HEK293 (cell line): ENCODE measurements at regions not wholly inside any gene's neighbourhood (a gene's known extent, or its start where the extent isn't known, plus 50 kb on each side); places are given as distances from the start of the nearest gene placed in this dataset.

Experiments used
- CTCF ChIA-PET: fragments of 350-600 bp; formaldehyde crosslinking; extraction: SDS; loops from one replicate; lab custom pipeline; 2021; ENCODE audit warnings: antibody characterized with exemption; lab: Yijun Ruan, JAX
- POLR2A ChIA-PET: fragments of 300-600 bp; formaldehyde crosslinking; extraction: SDS; loops from one replicate; lab custom pipeline; 2020; ENCODE audit warnings: antibody characterized with exemption, inconsistent platforms; lab: Yijun Ruan, JAX
- H3K27ac ChIP-seq: fragments of 200-500 bp; sonication (Bioruptor generic); 2 replicates; pipeline ENCODE4 v1.5.1; 2014; ENCODE audit warnings: low read depth, low read length, control low read depth, inconsistent platforms; ENCODE audit errors: extremely low read depth
- H3K36me3 ChIP-seq, 2 experiments: fragments of 200-500 bp in 1 of 2; sonication (Bioruptor generic) in 1 of 2; 1 replicate in 1 of 2; 2 replicates in 1 of 2; pipeline ENCODE4 v1.5.1; 2014 to 2017; ENCODE audit warnings: inconsistent platforms in 2 of 2, low read length in 2 of 2; ENCODE audit not compliant: control insufficient read depth in 2 of 2, insufficient read depth in 1 of 2
- H3K4me1 ChIP-seq: fragments of 200-500 bp; sonication (Bioruptor generic); 2 replicates; pipeline ENCODE4 v1.5.1; 2014; ENCODE audit warnings: mild to moderate bottlenecking, low read length, inconsistent platforms; ENCODE audit not compliant: control insufficient read depth, insufficient read depth
- H3K4me3 ChIP-seq: 2 replicates; pipeline ENCODE4 v1.5.1; 2011; ENCODE audit warnings: low read depth, mild to moderate bottlenecking, control low read depth, low read length, moderate library complexity
- H3K9me3 ChIP-seq: fragments of 200-500 bp; sonication (Bioruptor generic); 2 replicates; pipeline ENCODE4 v1.5.1; 2014; ENCODE audit warnings: low read depth, low read length, inconsistent platforms; ENCODE audit not compliant: control insufficient read depth, insufficient read depth
- GLI4 ChIP-seq: fragments of 450-650 bp; formaldehyde crosslinking; IDR thresholded peaks from 2 replicates; pipeline ENCODE4 v1.5.1; 2016; ENCODE audit warnings: missing biosample characterization, missing genetic modification characterization
- KLF16 ChIP-seq: fragments of 450-650 bp; formaldehyde crosslinking; IDR thresholded peaks from 2 replicates; pipeline ENCODE4 v1.5.1; 2017; ENCODE audit warnings: missing biosample characterization, missing genetic modification characterization
- KLF7 ChIP-seq: fragments of 450-650 bp; formaldehyde crosslinking; IDR thresholded peaks from 2 replicates; pipeline ENCODE4 v1.5.1; 2016; ENCODE audit warnings: missing biosample characterization, missing genetic modification characterization, borderline replicate concordance
- OVOL3 ChIP-seq: fragments of 450-650 bp; formaldehyde crosslinking; IDR thresholded peaks from 2 replicates; pipeline ENCODE4 v1.5.1; 2016; ENCODE audit warnings: missing biosample characterization, missing genetic modification characterization
- SALL2 ChIP-seq: fragments of 450-650 bp; formaldehyde crosslinking; IDR thresholded peaks from 2 replicates; pipeline ENCODE4 v1.5.0; 2017; ENCODE audit warnings: missing biosample characterization, mild to moderate bottlenecking, missing genetic modification characterization, borderline replicate concordance
- SCRT2 ChIP-seq: fragments of 450-650 bp; formaldehyde crosslinking; IDR thresholded peaks from 2 replicates; pipeline ENCODE4 v1.5.1; 2016; ENCODE audit warnings: missing biosample characterization, missing genetic modification characterization
- WT1 ChIP-seq: fragments of 450-650 bp; formaldehyde crosslinking; IDR thresholded peaks from 2 replicates; pipeline ENCODE4 v1.5.1; 2016; ENCODE audit warnings: missing biosample characterization, missing genetic modification characterization
- YY1 ChIP-seq: fragments of 450-650 bp; formaldehyde crosslinking; IDR thresholded peaks from 2 replicates; pipeline ENCODE4 v1.5.1; 2018; ENCODE audit warnings: missing biosample characterization, missing genetic modification characterization
- ZFP37 ChIP-seq: fragments of 450-650 bp; formaldehyde crosslinking; IDR thresholded peaks from 2 replicates; pipeline ENCODE4 v1.5.1; 2016; ENCODE audit warnings: missing biosample characterization, missing genetic modification characterization
- ZFP41 ChIP-seq: fragments of 450-650 bp; formaldehyde crosslinking; IDR thresholded peaks from 2 replicates; pipeline ENCODE4 v1.5.1; 2016; ENCODE audit warnings: missing biosample characterization, missing genetic modification characterization, borderline replicate concordance
- ZFP69B ChIP-seq: fragments of 450-650 bp; formaldehyde crosslinking; IDR thresholded peaks from 2 replicates; pipeline ENCODE4 v1.5.1; 2016; ENCODE audit warnings: missing biosample characterization, missing genetic modification characterization
- ZIC2 ChIP-seq: fragments of 450-650 bp; formaldehyde crosslinking; IDR thresholded peaks from 2 replicates; pipeline ENCODE4 v1.5.1; 2016; ENCODE audit warnings: missing biosample characterization, missing genetic modification characterization
- ZNF121 ChIP-seq: fragments of 450-650 bp; formaldehyde crosslinking; IDR thresholded peaks from 2 replicates; pipeline ENCODE4 v1.5.1; 2016; ENCODE audit warnings: missing biosample characterization, missing genetic modification characterization
- ZNF175 ChIP-seq: fragments of 450-650 bp; formaldehyde crosslinking; IDR thresholded peaks from 2 replicates; pipeline ENCODE4 v1.5.1; 2016; ENCODE audit warnings: missing biosample characterization, missing genetic modification characterization
- ZNF211 ChIP-seq: fragments of 450-650 bp; formaldehyde crosslinking; IDR thresholded peaks from 2 replicates; pipeline ENCODE4 v1.5.1; 2016; ENCODE audit warnings: low read depth, missing biosample characterization, missing genetic modification characterization
- ZNF324 ChIP-seq: fragments of 450-650 bp; formaldehyde crosslinking; IDR thresholded peaks from 2 replicates; pipeline ENCODE4 v1.5.1; 2016; ENCODE audit warnings: missing biosample characterization, missing genetic modification characterization
- ZNF37A ChIP-seq: fragments of 450-650 bp; IDR thresholded peaks from 2 replicates; pipeline ENCODE4 v1.5.1; 2018; ENCODE audit warnings: missing biosample characterization, missing genetic modification characterization
- ZNF416 ChIP-seq: fragments of 450-650 bp; formaldehyde crosslinking; IDR thresholded peaks from 2 replicates; pipeline ENCODE4 v1.5.1; 2016; ENCODE audit warnings: missing biosample characterization, missing genetic modification characterization
- ZNF585B ChIP-seq: fragments of 450-650 bp; formaldehyde crosslinking; IDR thresholded peaks from 2 replicates; pipeline ENCODE4 v1.5.1; 2016; ENCODE audit warnings: missing biosample characterization, missing genetic modification characterization
- ZNF791 ChIP-seq: fragments of 450-650 bp; formaldehyde crosslinking; IDR thresholded peaks from 2 replicates; pipeline ENCODE4 v1.5.1; 2016; ENCODE audit warnings: missing biosample characterization, missing genetic modification characterization
- ZSCAN16 ChIP-seq: fragments of 450-650 bp; formaldehyde crosslinking; IDR thresholded peaks from 2 replicates; pipeline ENCODE4 v1.5.1; 2016; ENCODE audit warnings: missing biosample characterization, missing genetic modification characterization
- TF ChIP-seq, protein P1 (sequence below): fragments of 450-650 bp; IDR thresholded peaks from 2 replicates; pipeline ENCODE4 v1.5.1; 2018; ENCODE audit warnings: missing biosample characterization, missing genetic modification characterization
- TF ChIP-seq, protein P2 (sequence below): fragments of 450-650 bp; formaldehyde crosslinking; optimal IDR thresholded peaks from 2 replicates; pipeline ENCODE3; 2016; ENCODE audit warnings: missing biosample characterization, mild to moderate bottlenecking, missing genetic modification characterization
- TF ChIP-seq, protein P3 (sequence below): fragments of 450-650 bp; formaldehyde crosslinking; IDR thresholded peaks from 2 replicates; pipeline ENCODE4 v1.5.1; 2016; ENCODE audit warnings: missing biosample characterization, missing genetic modification characterization
- TF ChIP-seq, protein P4 (sequence below): fragments of 450-650 bp; formaldehyde crosslinking; IDR thresholded peaks from 2 replicates; pipeline ENCODE4 v1.5.1; 2017; ENCODE audit warnings: missing biosample characterization, missing genetic modification characterization
- TF ChIP-seq, protein P5 (sequence below): fragments of 450-650 bp; formaldehyde crosslinking; IDR thresholded peaks from 2 replicates; pipeline ENCODE4 v1.5.1; 2016; ENCODE audit warnings: missing biosample characterization, missing genetic modification characterization
- TF ChIP-seq, protein P6 (sequence below): fragments of 450-650 bp; formaldehyde crosslinking; IDR thresholded peaks from 2 replicates; pipeline ENCODE4 v1.5.1; 2016; ENCODE audit warnings: missing biosample characterization, missing genetic modification characterization, low read depth

DNA sequence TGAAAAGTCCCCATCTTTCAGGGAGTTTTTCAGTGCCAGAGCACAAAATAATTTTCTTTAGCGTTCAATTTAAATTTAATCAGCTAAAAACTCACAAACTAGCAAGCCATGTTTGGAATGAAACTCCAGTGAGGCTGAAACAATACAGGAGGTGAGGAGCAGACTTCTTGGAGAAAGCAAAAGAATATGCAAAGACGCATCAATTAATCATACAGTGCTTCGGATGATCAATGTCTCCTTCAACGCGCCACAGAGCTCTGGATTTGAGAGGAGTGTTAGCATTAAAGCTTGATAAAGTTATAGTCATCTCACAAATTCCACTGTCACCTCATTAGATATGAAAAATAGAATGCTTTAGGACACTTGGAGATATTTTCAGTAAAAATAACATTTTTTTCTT is 248.0 kb downstream of the WDR11 start:
- CTCF ChIA-PET = interaction anchor here (0.7 kb wide), 1 partner anchor 473 kb away, joined by 3 read pairs; no protein-coding TSS in a partner anchor
- Histone ChIP-seq H3K27ac (no peak overlapping the region), H3K36me3 (no peaks in the 10 kb centered on the region), H3K4me1 (no peaks in the 10 kb centered on the region), H3K4me3 (no peak overlapping the region), H3K9me3 (no peaks in the 10 kb centered on the region)
- TF ChIP-seq SCRT2 (no peak), GLI4 (tag by site-specific recombination) (no peak), KLF7 (tag by site-specific recombination) (no peak), ZNF121 (tag by site-specific recombination) (no peak), ZFP37 (tag by site-specific recombination) (no peak), KLF16 (no peak), ZNF416 (tag by site-specific recombination) (no peak), ZFP41 (no peak), WT1 (tag by site-specific recombination) (no peak), OVOL3 (tag by site-specific recombination) (no peak), ZNF175 (tag by site-specific recombination) (no peak), ZNF211 (no peak), ZNF791 (tag by site-specific recombination) (no peak), ZIC2 (tag by site-specific recombination) (no peak), ZNF37A (tag by site-specific recombination) (no peak), ZNF585B (no peak), ZSCAN16 (tag by site-specific recombination) (no peak)
- TF ChIP-seq, protein P1, sequence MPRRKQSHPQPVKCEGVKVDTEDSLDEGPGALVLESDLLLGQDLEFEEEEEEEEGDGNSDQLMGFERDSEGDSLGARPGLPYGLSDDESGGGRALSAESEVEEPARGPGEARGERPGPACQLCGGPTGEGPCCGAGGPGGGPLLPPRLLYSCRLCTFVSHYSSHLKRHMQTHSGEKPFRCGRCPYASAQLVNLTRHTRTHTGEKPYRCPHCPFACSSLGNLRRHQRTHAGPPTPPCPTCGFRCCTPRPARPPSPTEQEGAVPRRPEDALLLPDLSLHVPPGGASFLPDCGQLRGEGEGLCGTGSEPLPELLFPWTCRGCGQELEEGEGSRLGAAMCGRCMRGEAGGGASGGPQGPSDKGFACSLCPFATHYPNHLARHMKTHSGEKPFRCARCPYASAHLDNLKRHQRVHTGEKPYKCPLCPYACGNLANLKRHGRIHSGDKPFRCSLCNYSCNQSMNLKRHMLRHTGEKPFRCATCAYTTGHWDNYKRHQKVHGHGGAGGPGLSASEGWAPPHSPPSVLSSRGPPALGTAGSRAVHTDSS (tag by site-specific recombination) = no peak
- TF ChIP-seq, protein P2, sequence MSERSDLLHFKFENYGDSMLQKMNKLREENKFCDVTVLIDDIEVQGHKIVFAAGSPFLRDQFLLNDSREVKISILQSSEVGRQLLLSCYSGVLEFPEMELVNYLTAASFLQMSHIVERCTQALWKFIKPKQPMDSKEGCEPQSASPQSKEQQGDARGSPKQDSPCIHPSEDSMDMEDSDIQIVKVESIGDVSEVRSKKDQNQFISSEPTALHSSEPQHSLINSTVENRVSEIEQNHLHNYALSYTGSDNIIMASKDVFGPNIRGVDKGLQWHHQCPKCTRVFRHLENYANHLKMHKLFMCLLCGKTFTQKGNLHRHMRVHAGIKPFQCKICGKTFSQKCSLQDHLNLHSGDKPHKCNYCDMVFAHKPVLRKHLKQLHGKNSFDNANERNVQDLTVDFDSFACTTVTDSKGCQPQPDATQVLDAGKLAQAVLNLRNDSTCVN (tag by site-specific recombination) = no peak
- TF ChIP-seq, protein P3, sequence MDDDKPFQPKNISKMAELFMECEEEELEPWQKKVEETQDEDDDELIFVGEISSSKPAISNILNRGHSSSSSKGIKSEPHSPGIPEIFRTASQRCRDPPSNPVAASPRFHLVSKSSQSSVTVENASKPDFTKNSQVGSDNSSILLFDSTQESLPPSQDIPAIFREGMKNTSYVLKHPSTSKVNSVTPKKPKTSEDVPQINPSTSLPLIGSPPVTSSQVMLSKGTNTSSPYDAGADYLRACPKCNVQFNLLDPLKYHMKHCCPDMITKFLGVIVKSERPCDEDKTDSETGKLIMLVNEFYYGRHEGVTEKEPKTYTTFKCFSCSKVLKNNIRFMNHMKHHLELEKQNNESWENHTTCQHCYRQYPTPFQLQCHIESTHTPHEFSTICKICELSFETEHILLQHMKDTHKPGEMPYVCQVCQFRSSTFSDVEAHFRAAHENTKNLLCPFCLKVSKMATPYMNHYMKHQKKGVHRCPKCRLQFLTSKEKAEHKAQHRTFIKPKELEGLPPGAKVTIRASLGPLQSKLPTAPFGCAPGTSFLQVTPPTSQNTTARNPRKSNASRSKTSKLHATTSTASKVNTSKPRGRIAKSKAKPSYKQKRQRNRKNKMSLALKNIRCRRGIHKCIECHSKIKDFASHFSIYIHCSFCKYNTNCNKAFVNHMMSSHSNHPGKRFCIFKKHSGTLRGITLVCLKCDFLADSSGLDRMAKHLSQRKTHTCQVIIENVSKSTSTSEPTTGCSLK = no peak
- POLR2A ChIA-PET = no interaction called here

DNA sequence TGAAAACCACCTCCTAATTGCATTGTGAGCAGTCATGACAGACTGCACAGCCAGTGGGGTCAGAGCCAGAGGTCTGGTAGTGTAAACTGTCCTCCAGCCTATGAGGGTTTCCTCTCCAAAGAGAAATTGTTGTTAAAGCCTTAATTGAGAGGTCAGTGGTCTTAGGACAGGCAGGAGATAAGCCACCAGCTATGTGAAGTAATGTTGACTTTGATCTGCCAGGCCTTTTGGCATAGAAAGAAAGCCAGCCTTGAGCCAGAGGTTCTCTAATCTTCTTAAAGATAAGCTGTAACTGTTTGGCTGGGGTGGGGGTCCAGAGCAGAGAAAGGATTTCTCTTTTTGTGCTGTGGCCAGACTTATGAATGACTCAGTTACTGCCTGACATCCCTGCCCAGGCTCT is 248.4 kb downstream of the WDR11 start:
- H3K36me3 ChIP-seq = no peaks in the 10 kb centered on the region
- H3K27ac ChIP-seq = no peak overlapping the region
- H3K4me3 ChIP-seq = no peak overlapping the region
- H3K4me1 ChIP-seq = no peaks in the 10 kb centered on the region
- H3K9me3 ChIP-seq = no peaks in the 10 kb centered on the region
- POLR2A ChIA-PET = no interaction called here
- CTCF ChIA-PET = interaction anchor here (0.7 kb wide), 1 partner anchor 473 kb away, joined by 3 read pairs; no protein-coding TSS in a partner anchor
- TF ChIP-seq YY1 (tag by site-specific recombination) (no peak), SALL2 (tag by site-specific recombination) (no peak), ZNF324 (tag by site-specific recombination) (no peak), ZFP69B (tag by site-specific recombination) (no peak)
- TF ChIP-seq, protein P4, sequence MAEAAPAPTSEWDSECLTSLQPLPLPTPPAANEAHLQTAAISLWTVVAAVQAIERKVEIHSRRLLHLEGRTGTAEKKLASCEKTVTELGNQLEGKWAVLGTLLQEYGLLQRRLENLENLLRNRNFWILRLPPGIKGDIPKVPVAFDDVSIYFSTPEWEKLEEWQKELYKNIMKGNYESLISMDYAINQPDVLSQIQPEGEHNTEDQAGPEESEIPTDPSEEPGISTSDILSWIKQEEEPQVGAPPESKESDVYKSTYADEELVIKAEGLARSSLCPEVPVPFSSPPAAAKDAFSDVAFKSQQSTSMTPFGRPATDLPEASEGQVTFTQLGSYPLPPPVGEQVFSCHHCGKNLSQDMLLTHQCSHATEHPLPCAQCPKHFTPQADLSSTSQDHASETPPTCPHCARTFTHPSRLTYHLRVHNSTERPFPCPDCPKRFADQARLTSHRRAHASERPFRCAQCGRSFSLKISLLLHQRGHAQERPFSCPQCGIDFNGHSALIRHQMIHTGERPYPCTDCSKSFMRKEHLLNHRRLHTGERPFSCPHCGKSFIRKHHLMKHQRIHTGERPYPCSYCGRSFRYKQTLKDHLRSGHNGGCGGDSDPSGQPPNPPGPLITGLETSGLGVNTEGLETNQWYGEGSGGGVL (tag by site-specific recombination) = no peak
- TF ChIP-seq, protein P5, sequence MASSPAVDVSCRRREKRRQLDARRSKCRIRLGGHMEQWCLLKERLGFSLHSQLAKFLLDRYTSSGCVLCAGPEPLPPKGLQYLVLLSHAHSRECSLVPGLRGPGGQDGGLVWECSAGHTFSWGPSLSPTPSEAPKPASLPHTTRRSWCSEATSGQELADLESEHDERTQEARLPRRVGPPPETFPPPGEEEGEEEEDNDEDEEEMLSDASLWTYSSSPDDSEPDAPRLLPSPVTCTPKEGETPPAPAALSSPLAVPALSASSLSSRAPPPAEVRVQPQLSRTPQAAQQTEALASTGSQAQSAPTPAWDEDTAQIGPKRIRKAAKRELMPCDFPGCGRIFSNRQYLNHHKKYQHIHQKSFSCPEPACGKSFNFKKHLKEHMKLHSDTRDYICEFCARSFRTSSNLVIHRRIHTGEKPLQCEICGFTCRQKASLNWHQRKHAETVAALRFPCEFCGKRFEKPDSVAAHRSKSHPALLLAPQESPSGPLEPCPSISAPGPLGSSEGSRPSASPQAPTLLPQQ (tag by site-specific recombination) = no peak
- TF ChIP-seq, protein P6, sequence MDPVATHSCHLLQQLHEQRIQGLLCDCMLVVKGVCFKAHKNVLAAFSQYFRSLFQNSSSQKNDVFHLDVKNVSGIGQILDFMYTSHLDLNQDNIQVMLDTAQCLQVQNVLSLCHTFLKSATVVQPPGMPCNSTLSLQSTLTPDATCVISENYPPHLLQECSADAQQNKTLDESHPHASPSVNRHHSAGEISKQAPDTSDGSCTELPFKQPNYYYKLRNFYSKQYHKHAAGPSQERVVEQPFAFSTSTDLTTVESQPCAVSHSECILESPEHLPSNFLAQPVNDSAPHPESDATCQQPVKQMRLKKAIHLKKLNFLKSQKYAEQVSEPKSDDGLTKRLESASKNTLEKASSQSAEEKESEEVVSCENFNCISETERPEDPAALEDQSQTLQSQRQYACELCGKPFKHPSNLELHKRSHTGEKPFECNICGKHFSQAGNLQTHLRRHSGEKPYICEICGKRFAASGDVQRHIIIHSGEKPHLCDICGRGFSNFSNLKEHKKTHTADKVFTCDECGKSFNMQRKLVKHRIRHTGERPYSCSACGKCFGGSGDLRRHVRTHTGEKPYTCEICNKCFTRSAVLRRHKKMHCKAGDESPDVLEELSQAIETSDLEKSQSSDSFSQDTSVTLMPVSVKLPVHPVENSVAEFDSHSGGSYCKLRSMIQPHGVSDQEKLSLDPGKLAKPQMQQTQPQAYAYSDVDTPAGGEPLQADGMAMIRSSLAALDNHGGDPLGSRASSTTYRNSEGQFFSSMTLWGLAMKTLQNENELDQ (tag by site-specific recombination) = no peak
